ENCODE measurements at regions not wholly inside any gene's neighbourhood (a gene's known extent, or its start where the extent isn't known, plus 50 kb on each side); places are given as distances from the start of the nearest gene placed in this dataset.

- no peak for TF ChIP-seq CHD7 (IDR thresholded peaks at IDR 0.05; ENCODE audit: insufficient replicate concordance, low read length)
- no peak for TF ChIP-seq NANOG (IDR thresholded peaks at IDR 0.05; ENCODE audit: insufficient read depth, low read depth, low read length, poor library complexity, severe bottlenecking)
- no peak for TF ChIP-seq JUND (IDR thresholded peaks at IDR 0.05; ENCODE audit: low read length)
- TF ChIP-seq TEAD4 (IDR thresholded peaks at IDR 0.05; ENCODE audit: low read depth, low read length) = no peak
- TF ChIP-seq RAD21 (IDR thresholded peaks at IDR 0.05 in 1 of 2, conservative IDR thresholded peaks at IDR 0.05 in 1 of 2; ENCODE audit: low read depth in 2 of 2, low read length in 2 of 2) = no peak
- TF ChIP-seq JUN (IDR thresholded peaks at IDR 0.05; ENCODE audit: low read depth, low read length) = no peak
- no peak for TF ChIP-seq TAF7 (optimal IDR thresholded peaks at IDR 0.05; ENCODE audit: borderline replicate concordance, low read depth, low read length)
- no peak for TF ChIP-seq HDAC2 (IDR thresholded peaks at IDR 0.05; ENCODE audit: borderline replicate concordance in 1 of 2, low read depth in 2 of 2, low read length in 2 of 2)
Measured at GRCh38 chr2:187815113-187815512, 260.9 kb upstream of the TFPI start (continued).

Data from H1 (cell line).